SU-DHL-6 (cell line): ENCODE measurements at regions not wholly inside any gene's neighbourhood (a gene's known extent, or its start where the extent isn't known, plus 50 kb on each side); places are given as distances from the start of the nearest gene placed in this dataset.

Experiments used
- H2AFZ ChIP-seq: fragments of 200-600 bp; sonication (generic); 2 replicates; pipeline ENCODE4 v1.6.1; 2014; ENCODE audit warnings: low read depth, mild to moderate bottlenecking, moderate library complexity, mixed read lengths, antibody characterized with exemption, low read length; ENCODE audit not compliant: severe bottlenecking
- H3F3A ChIP-seq: fragments of 200-600 bp; shearing (Covaris generic); 2 replicates; pipeline ENCODE4 v1.6.0; 2016; ENCODE audit warnings: antibody characterized with exemption, mild to moderate bottlenecking; ENCODE audit not compliant: insufficient read depth
- H3K27ac ChIP-seq: fragments of 200-600 bp; sonication (generic); 2 replicates; pipeline ENCODE4 v1.5.1; 2016; ENCODE audit warnings: low read depth, mild to moderate bottlenecking, low read length, moderate library complexity, mixed read lengths
- H3K27me3 ChIP-seq: fragments of 200-600 bp; sonication (generic), shearing (Covaris generic); 2 replicates; pipeline ENCODE4 v1.6.0; 2014; ENCODE audit warnings: mild to moderate bottlenecking, low read length
- H3K36me3 ChIP-seq: fragments of 200-600 bp; sonication (generic); 2 replicates; pipeline ENCODE4 v1.6.1; 2014; ENCODE audit warnings: mild to moderate bottlenecking, low read length, mixed read lengths
- H3K4me2 ChIP-seq: fragments of 300-600, 200-600 bp; shearing (Covaris generic), sonication (generic); 2 replicates; pipeline ENCODE4 v1.6.0; 2014; ENCODE audit warnings: low read length, low read depth, mild to moderate bottlenecking; ENCODE audit not compliant: poor library complexity, severe bottlenecking
- H3K4me3 ChIP-seq: fragments of 200-600 bp; sonication (generic); 2 replicates; pipeline ENCODE4 v1.5.1; 2014; ENCODE audit warnings: antibody characterized with exemption, low read length, mild to moderate bottlenecking, mixed read lengths; ENCODE audit not compliant: insufficient read depth, poor library complexity, severe bottlenecking
- H3K79me2 ChIP-seq: fragments of 200-600 bp; sonication (generic); 2 replicates; pipeline ENCODE4 v1.6.1; 2014; ENCODE audit warnings: mild to moderate bottlenecking, low read length, moderate library complexity; ENCODE audit not compliant: insufficient read depth
- H3K9ac ChIP-seq: fragments of 200-600 bp; sonication (generic); 2 replicates; pipeline ENCODE4 v1.7.0; 2014; ENCODE audit warnings: mild to moderate bottlenecking, low read length
- H3K9me2 ChIP-seq: fragments of 200-600 bp; sonication (generic); replicated peaks from 2 replicates; pipeline ENCODE4 v1.6.1; 2014; ENCODE audit warnings: low read length; ENCODE audit not compliant: insufficient read depth
- H3K9me3 ChIP-seq: fragments of 200-600 bp; sonication (generic); 2 replicates; pipeline ENCODE4 v1.6.1; 2014; ENCODE audit warnings: low read length, mixed read lengths; ENCODE audit not compliant: insufficient read depth
- H4K20me1 ChIP-seq: fragments of 200-600 bp; sonication (generic); 2 replicates; pipeline ENCODE4 v1.6.1; 2014; ENCODE audit warnings: low read depth, mild to moderate bottlenecking, antibody characterized with exemption, low read length, moderate library complexity, mixed read lengths
- CTCF ChIP-seq: fragments of 200-600 bp; sonication (generic); IDR thresholded peaks from one replicate; pipeline ENCODE4 v1.5.1; 2017; ENCODE audit warnings: antibody characterized with exemption, mild to moderate bottlenecking, low read length, moderate library complexity; ENCODE audit not compliant: insufficient read depth, poor library complexity, severe bottlenecking
- EZH2phosphoT487 ChIP-seq: fragments of 200-600 bp; sonication (generic), shearing (Covaris generic); conservative IDR thresholded peaks from 2 replicates; pipeline ENCODE4 v1.6.1; 2018; ENCODE audit warnings: mild to moderate bottlenecking, antibody characterized with exemption, low read length, moderate library complexity, mixed read lengths

GRCh38 chr2:175363699-175364098 is 182.2 kb upstream of the ATP5MC3 start:
- Histone ChIP-seq H3K9me3 (no peaks in the 10 kb centered on the region), H3K36me3 (no peaks in the 10 kb centered on the region), H3K27me3 (no peaks in the 10 kb centered on the region), H4K20me1 (no peaks in the 10 kb centered on the region), H3K9me2 (no peaks in the 10 kb centered on the region), H3K9ac (no peak overlapping the region), H3K4me3 (no peak overlapping the region), H2AFZ (no peak overlapping the region), H3K27ac (no peak overlapping the region), H3K79me2 (no peaks in the 10 kb centered on the region), H3F3A (no peaks in the 10 kb centered on the region), H3K4me2 (no peak overlapping the region)
- no peak for TF ChIP-seq EZH2phosphoT487
- TF ChIP-seq CTCF = no peak

GRCh38 chr2:175362331-175362730 is 180.8 kb upstream of the ATP5MC3 start:
- H3K4me3 ChIP-seq = no peak overlapping the region
- no peak overlapping the region for H2AFZ ChIP-seq
- no peaks in the 10 kb centered on the region for H3K36me3 ChIP-seq
- H3K27me3 ChIP-seq = no peaks in the 10 kb centered on the region
- no peak overlapping the region for H3K9ac ChIP-seq
- H3K27ac ChIP-seq = no peak overlapping the region
- no peaks in the 10 kb centered on the region for H3K9me3 ChIP-seq
- no peak for TF ChIP-seq CTCF
- TF ChIP-seq EZH2phosphoT487 = no peak
- H4K20me1 ChIP-seq = no peaks in the 10 kb centered on the region
- no peaks in the 10 kb centered on the region for H3K9me2 ChIP-seq
- no peaks in the 10 kb centered on the region for H3F3A ChIP-seq
- H3K4me2 ChIP-seq = no peak overlapping the region
- H3K79me2 ChIP-seq = no peaks in the 10 kb centered on the region

- H3K9me2 ChIP-seq = no peaks in the 10 kb centered on the region
- H3F3A ChIP-seq = no peaks in the 10 kb centered on the region
- no peak overlapping the region for H3K4me3 ChIP-seq
- no peaks in the 10 kb centered on the region for H3K9me3 ChIP-seq
- no peak overlapping the region for H3K9ac ChIP-seq
- no peak overlapping the region for H3K4me2 ChIP-seq
- TF ChIP-seq EZH2phosphoT487 = no peak
- no peak for TF ChIP-seq CTCF
- no peak overlapping the region for H2AFZ ChIP-seq
- H3K27ac ChIP-seq = no peak overlapping the region
- no peaks in the 10 kb centered on the region for H4K20me1 ChIP-seq
- H3K27me3 ChIP-seq = no peaks in the 10 kb centered on the region
- H3K79me2 ChIP-seq = no peaks in the 10 kb centered on the region
- no peaks in the 10 kb centered on the region for H3K36me3 ChIP-seq
Observed at GRCh38 chr2:175359710-175360109, 178.2 kb upstream of the ATP5MC3 start.
